Testis (tissue), 2 donors: ENCODE measurements at regions not wholly inside any gene's neighbourhood (a gene's known extent, or its start where the extent isn't known, plus 50 kb on each side); places are given as distances from the start of the nearest gene placed in this dataset.
"Not testable (repeated sequence)": the region's sequence is repeated elsewhere in the genome, so short reads cannot be mapped to it uniquely, and the experiment has no call there.

Experiments used
- DNase-seq: peaks from one replicate; pipeline ENCODE4 v3.0.0-alpha.2; 2019
- H3K27ac ChIP-seq, 2 donors: fragments of 200-600 bp; sonication (generic); one replicate each; pipeline ENCODE4 v1.5.1; 2019
- H3K27me3 ChIP-seq: fragments of 200-600 bp; sonication (generic); one replicate; pipeline ENCODE4 v1.5.1; 2019
- H3K36me3 ChIP-seq: fragments of 200-600 bp; sonication (generic); one replicate; pipeline ENCODE4 v1.5.1; 2017; ENCODE audit warnings: low read depth; ENCODE audit errors: missing control alignments
- H3K4me1 ChIP-seq: fragments of 200-600 bp; sonication (generic); one replicate; pipeline ENCODE4 v1.5.1; 2019
- H3K4me3 ChIP-seq, 2 donors: fragments of 200-600 bp; sonication (generic); one replicate each; pipeline ENCODE4 v1.5.1; 2017 to 2019
- H3K9me3 ChIP-seq: fragments of 200-600 bp; sonication (generic); one replicate; pipeline ENCODE4 v1.5.1; 2017
- POLR2A ChIP-seq: fragments of 450-650 bp; IDR thresholded peaks from one replicate; pipeline ENCODE4 v1.6.1; 2017; ENCODE audit warnings: antibody characterized with exemption, mild to moderate bottlenecking, moderate library complexity
- WGBS, 2 donors: methylation state at CpG; one replicate each; pipeline ENCODE4 v1.1.5; 2018; 5-methylcytosine and 5-hydroxymethylcytosine counted together
- intact Hi-C: fragments of 100-400 bp; cut with DNase I; formaldehyde crosslinking; loops from one replicate; pipeline ENCODE4 v1.15.1; 2023; ENCODE audit warnings: low total_unique reads
- TF ChIP-seq, protein P1 (sequence below), 3 experiments: fragments of 450-650 bp in 2 of 3; fragments of 200-600 bp in 1 of 3; sonication (generic) in 1 of 3; IDR thresholded peaks; one replicate each; pipeline ENCODE4 v1.5.1; 2016 to 2019; ENCODE audit warnings: antibody characterized with exemption in 3 of 3, mild to moderate bottlenecking in 2 of 3, moderate library complexity in 1 of 3

DNA sequence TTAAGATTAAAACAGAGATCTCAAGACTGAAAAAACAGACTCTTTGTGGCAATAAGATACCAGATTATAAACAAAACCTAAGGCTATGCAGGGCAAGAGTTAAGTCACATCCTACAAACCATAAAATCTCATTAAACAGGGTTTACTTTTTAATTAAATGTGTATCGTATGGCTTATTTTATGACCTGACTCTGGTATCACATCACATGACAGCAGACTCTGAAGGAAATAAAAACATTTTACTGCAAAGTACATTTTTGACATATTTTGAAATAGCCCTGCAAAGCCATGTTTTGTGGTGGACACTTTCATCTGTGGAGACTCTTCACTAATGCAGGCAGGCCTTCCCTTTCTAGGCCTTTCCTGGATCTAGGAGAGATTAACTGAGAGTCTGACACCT lies 327.6 kb upstream of the CLEC14A start:
- WGBS, 2 donors, result 63 to 83% methylated on average over 1 of the region's 1 CpG
- Histone ChIP-seq H3K9me3 (no peaks in the 10 kb centered on the region), H3K36me3 (no peaks in the 10 kb centered on the region), H3K27me3 (no peaks in the 10 kb centered on the region), H3K27ac (no peak overlapping the region), H3K4me3 (no peak overlapping the region), H3K4me1 (no peaks in the 10 kb centered on the region)
- no peak for TF ChIP-seq POLR2A
- TF ChIP-seq, protein P1, sequence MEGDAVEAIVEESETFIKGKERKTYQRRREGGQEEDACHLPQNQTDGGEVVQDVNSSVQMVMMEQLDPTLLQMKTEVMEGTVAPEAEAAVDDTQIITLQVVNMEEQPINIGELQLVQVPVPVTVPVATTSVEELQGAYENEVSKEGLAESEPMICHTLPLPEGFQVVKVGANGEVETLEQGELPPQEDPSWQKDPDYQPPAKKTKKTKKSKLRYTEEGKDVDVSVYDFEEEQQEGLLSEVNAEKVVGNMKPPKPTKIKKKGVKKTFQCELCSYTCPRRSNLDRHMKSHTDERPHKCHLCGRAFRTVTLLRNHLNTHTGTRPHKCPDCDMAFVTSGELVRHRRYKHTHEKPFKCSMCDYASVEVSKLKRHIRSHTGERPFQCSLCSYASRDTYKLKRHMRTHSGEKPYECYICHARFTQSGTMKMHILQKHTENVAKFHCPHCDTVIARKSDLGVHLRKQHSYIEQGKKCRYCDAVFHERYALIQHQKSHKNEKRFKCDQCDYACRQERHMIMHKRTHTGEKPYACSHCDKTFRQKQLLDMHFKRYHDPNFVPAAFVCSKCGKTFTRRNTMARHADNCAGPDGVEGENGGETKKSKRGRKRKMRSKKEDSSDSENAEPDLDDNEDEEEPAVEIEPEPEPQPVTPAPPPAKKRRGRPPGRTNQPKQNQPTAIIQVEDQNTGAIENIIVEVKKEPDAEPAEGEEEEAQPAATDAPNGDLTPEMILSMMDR (IDR thresholded peaks at IDR 0.05), result no peak
- intact Hi-C loops, result no loop called here
- no peak for DNase-seq

DNA sequence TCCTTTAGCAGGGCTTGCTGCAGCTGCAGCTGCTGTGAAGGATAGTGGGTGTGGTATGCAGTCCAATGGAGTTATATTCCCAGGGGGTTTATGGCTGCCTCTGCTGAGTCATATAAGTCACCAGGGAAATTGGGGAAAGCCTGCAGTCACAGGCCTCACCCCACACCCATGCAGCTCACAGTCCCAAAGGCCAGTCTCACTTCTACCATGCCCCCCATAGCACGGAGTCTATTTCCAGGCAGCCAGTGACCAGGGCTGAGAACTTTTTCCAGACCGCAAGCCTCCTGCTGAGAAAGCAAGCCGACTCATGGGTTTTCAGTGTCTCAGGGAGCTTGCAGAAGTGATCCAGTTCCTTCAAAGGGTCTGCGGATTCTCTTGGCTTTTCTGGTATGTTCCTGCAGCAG lies 322.4 kb upstream of the CLEC14A start:
- no peak overlapping the region for H3K4me3 ChIP-seq
- TF ChIP-seq, protein P1 (IDR thresholded peaks at IDR 0.05), result no peak
- no peak for TF ChIP-seq POLR2A
- no peak overlapping the region for H3K27ac ChIP-seq
- intact Hi-C loops, result no loop called here
- no peaks in the 10 kb centered on the region for H3K4me1 ChIP-seq
- no peak for DNase-seq
- WGBS, 2 donors, result 86 to 100% methylated on average over 1 to 4 of the region's 4 CpGs
- H3K9me3 ChIP-seq, result no peaks in the 10 kb centered on the region
- H3K27me3 ChIP-seq, result no peaks in the 10 kb centered on the region
- no peaks in the 10 kb centered on the region for H3K36me3 ChIP-seq

DNA sequence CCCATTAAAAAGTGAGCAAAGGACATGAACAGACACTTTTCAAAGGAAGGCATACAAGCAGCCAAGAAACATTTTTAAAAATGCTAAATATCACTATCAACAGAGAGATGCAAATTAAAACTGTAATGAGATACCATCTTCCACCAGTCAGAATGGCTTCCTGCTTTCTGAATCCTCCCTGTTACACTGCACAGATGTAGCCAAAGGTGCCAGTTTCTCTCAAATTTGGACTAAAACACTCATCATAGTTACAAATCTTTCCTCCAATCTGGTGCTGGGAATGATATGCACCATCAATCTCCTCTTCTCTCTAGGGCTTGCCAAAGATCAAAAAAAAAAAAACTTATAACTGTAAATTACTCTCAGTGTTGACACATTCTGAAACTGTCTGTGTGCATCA lies 311.8 kb upstream of the CLEC14A start:
- no peak for DNase-seq
- H3K9me3 ChIP-seq, result no peaks in the 10 kb centered on the region
- no peak for TF ChIP-seq POLR2A
- TF ChIP-seq, protein P1 (IDR thresholded peaks at IDR 0.05), result no peak
- intact Hi-C loops, result no loop called here
- no peaks in the 10 kb centered on the region for H3K36me3 ChIP-seq
- no peaks in the 10 kb centered on the region for H3K4me1 ChIP-seq
- H3K27me3 ChIP-seq, result no peaks in the 10 kb centered on the region
- no peak overlapping the region for H3K27ac ChIP-seq
- no peak overlapping the region for H3K4me3 ChIP-seq

DNA sequence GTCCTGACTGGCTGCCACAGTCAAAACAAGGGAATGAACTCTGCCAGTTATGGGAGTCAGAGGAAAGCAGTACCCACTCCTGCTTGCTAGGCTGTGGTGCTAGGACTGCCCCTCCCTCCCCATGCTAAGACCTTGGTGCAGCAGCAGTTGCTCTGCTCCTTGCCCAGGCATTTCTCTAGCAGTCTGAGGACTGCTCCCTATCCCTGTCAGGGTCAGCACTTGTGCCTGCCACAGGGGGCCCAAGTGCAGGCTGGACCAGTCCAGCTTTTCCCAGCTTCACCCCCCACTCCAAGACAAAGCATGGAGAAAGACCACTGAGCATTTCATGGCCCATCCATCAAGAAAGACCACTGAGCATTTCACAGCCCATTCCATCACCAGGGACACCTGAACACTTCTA lies 305.8 kb upstream of the CLEC14A start:
- no peak overlapping the region for H3K27ac ChIP-seq
- no peaks in the 10 kb centered on the region for H3K9me3 ChIP-seq
- H3K4me3 ChIP-seq, result no peak overlapping the region
- DNase-seq, result no peak
- no peaks in the 10 kb centered on the region for H3K27me3 ChIP-seq
- intact Hi-C loops, result no loop called here
- TF ChIP-seq POLR2A, result no peak
- TF ChIP-seq, protein P1 (IDR thresholded peaks at IDR 0.05), result no peak
- no peaks in the 10 kb centered on the region for H3K36me3 ChIP-seq
- H3K4me1 ChIP-seq, result no peaks in the 10 kb centered on the region

DNA sequence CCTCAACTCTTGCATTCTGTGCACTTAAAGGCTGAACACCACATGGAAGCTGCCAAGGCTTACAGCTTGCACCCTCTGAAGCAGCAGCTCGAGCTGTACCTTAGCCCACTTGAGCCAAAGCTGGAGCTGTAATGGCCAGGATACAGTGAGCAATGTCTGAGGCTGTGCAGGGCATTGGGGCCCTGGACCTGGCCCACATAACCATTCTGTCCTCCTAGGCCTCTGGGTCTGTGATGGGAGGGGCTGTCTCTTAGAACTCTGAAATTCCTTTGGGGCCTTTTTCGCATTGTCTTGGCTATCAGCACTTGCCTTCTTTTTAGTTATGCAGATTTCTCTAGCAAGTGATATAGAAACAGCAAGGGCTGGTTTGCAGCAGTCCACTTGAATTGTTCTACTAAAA lies 303.8 kb upstream of the CLEC14A start:
- no peaks in the 10 kb centered on the region for H3K36me3 ChIP-seq
- H3K27me3 ChIP-seq, result no peaks in the 10 kb centered on the region
- no peak overlapping the region for H3K4me3 ChIP-seq
- DNase-seq, result no peak
- no peaks in the 10 kb centered on the region for H3K9me3 ChIP-seq
- intact Hi-C loops, result no loop called here
- H3K4me1 ChIP-seq, result no peaks in the 10 kb centered on the region
- 57 to 85% methylated on average over 1 to 2 of the region's 2 CpGs for WGBS, 2 donors
- TF ChIP-seq, protein P1 (IDR thresholded peaks at IDR 0.05), result no peak
- no peak for TF ChIP-seq POLR2A
- no peak overlapping the region for H3K27ac ChIP-seq

DNA sequence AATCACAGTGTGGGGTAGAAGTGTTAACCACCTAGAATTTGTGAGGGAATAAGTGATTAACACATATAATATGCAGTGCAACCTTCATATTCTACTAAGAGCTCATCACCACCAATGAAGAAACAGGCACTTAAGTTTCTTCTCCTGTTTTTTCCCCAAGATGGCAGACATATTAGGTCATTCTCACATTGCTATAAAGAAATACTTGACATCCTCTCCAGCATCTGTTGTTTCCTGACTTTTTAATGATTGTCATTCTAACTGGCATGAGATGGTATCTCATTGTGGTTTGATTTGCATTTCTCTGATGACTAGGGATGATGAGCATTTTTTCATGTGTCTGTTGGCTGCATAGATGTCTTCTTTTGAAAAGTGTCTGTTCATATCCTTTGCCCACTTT lies 301.5 kb upstream of the CLEC14A start:
- H3K36me3 ChIP-seq, H3K27ac ChIP-seq, H3K9me3 ChIP-seq, intact Hi-C loops, H3K4me1 ChIP-seq, H3K4me3 ChIP-seq, DNase-seq, H3K27me3 ChIP-seq: not testable (repeated sequence)
